Ovary (tissue), 3 donors: ENCODE measurements at regions not wholly inside any gene's neighbourhood (a gene's known extent, or its start where the extent isn't known, plus 50 kb on each side); places are given as distances from the start of the nearest gene placed in this dataset.

Source experiments
- EP300 ChIP-seq: sonication (generic); formaldehyde crosslinking; IDR thresholded peaks from one replicate; pipeline ENCODE4 v1.6.1; 2017; ENCODE audit warnings: antibody characterized with exemption
- POLR2A ChIP-seq: fragments of 450-650 bp; IDR thresholded peaks from one replicate; pipeline ENCODE4 v1.6.1; 2017; ENCODE audit warnings: antibody characterized with exemption, mild to moderate bottlenecking, moderate library complexity
- TF ChIP-seq, protein P1 (sequence below), 3 donors: fragments of 450-650 bp in 2 of 3; fragments of 200-600 bp in 1 of 3; IDR thresholded peaks; one replicate each; pipeline versions ENCODE4 v1.5.1 to v1.8.0; 2016 to 2022; ENCODE audit warnings: antibody characterized with exemption in 3 of 3, mild to moderate bottlenecking in 1 of 3
- donor health status: DM: no; HTN: no; CAD: no.

DNA sequence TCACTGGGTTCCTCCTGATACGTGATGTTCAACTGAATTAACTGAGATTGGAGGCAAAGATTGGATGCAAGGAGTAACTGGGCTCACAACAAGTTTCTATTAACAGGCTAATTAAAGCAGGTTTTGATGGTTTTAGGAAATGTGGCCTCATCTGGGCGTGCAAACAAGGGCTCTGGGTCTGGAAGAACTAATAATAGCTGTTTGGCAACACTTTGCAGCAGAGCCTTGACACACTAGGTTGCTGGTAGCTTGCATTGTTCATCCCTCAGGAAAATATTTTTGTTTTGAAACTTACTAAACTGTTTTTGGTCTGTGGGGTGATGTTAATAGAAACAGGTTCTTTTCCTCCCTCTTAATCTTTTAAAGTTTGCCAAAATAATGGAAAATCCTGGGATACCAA is 117.2 kb upstream of the CD93 start:
- TF ChIP-seq, protein P1, sequence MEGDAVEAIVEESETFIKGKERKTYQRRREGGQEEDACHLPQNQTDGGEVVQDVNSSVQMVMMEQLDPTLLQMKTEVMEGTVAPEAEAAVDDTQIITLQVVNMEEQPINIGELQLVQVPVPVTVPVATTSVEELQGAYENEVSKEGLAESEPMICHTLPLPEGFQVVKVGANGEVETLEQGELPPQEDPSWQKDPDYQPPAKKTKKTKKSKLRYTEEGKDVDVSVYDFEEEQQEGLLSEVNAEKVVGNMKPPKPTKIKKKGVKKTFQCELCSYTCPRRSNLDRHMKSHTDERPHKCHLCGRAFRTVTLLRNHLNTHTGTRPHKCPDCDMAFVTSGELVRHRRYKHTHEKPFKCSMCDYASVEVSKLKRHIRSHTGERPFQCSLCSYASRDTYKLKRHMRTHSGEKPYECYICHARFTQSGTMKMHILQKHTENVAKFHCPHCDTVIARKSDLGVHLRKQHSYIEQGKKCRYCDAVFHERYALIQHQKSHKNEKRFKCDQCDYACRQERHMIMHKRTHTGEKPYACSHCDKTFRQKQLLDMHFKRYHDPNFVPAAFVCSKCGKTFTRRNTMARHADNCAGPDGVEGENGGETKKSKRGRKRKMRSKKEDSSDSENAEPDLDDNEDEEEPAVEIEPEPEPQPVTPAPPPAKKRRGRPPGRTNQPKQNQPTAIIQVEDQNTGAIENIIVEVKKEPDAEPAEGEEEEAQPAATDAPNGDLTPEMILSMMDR (IDR thresholded peaks at IDR 0.05): no peak
- TF ChIP-seq EP300 (no peak), POLR2A (no peak)
